CD4-positive, alpha-beta T cell treated with Interferon alpha-2 for 1 hour (primary cell): ENCODE measurements at regions not wholly inside any gene's neighbourhood (a gene's known extent, or its start where the extent isn't known, plus 50 kb on each side); places are given as distances from the start of the nearest gene placed in this dataset.

Experiments
- DNase-seq, 2 donors: peaks; one replicate each; pipeline ENCODE4 v3.0.0-alpha.2; 2020 to 2022

GRCh38 chr9:84129529-84129928 lies 148.9 kb downstream of the RMI1 start:
- no peak for DNase-seq

- no peak for DNase-seq
Observed at GRCh38 chr9:84136119-84136868, 155.7 kb downstream of the RMI1 start.

DNA sequence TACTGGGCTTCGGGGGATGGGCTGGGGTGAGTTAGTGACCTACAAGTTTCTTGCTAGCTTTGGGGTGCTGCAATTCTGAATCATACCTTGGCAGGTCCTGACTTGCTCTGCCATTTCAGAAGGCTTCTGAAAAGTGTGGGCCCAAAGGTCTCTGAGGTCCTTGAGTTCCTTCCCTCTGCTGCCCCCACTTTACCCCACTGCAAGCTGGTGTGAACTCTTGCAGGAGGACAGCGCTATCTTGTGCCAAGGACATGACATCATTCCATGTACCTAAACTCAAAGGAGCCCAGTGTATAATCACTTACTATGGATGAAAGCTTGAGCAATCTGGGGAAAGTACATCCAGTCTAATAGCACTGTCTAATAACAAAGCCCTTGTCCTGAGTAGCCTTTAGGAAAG lies 157.4 kb downstream of the RMI1 start:
- no peak for DNase-seq

DNA sequence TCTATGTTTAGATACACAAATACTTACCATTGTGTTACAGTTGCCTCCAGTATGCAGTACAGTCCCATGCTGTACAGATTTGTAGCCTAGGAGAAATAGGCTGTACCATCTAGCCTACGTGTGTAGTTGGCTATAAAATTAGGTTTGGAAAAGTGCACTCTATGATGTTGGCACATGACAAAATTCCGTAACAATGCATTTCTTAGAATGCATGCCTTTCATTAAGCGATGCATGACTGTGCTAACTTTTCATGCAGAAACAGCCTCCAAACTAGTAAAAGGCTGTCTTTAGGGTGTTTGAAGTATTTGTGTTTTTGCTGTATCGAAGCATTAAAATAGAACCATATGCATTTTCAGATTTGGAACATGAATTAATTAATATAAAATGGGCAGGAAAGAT lies 157.9 kb downstream of the RMI1 start:
- no peak for DNase-seq

GRCh38 chr9:84139296-84140070 lies 158.9 kb downstream of the RMI1 start:
- DNase-seq, result no peak

DNA sequence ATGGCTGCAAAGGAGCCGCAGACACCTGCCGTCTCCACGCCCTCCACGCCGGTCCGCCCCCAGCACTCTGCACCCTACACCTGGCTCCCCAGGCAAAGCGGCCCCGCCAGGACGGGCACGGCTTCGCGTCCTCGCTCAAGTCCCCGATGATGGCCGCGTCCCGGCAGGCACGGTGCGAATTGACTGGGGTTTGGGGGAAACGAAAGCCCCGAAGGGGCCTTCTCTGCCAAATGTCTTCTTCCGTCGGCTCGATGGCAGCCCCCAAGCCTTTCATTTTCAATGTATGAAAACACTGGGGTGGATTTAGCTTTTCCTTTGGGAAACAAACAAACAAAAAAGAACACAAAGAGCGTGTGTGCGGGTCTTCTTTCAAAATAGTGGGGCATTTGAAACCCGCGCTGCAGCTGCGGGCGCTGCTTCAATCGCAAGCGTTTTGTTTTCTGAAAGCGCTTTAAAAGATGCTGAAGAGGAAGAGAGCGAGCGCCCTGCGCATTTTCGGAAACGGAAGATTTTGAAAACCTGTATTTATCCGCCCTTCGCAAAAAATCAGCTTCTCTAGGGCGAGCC lies 160.0 kb downstream of the RMI1 start:
- peak in 1 of 2 donors; percentile 5 for DNase-seq

- DNase-seq, result no peak
Observed at GRCh38 chr9:84141741-84142370, 161.3 kb downstream of the RMI1 start.

DNA sequence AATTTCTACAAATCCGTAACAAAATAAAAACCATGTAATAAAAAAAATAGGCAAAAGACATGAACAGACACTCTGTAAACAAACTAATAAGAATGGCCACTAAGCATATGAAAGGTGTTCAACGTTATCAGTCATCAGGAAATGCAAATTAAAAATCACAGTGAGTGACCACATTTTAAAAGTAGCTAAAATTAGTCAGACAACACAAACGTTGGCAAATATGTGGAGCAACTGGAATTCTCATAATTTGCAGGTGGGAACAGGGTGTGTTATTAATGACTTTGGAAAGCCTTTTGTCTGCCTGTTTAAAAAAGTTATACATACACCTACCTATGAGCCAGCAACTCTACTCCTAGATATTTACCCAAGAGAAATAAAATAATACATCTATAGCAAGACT lies 164.4 kb downstream of the RMI1 start:
- DNase-seq, result no peak

- DNase-seq, result no peak
Observed at GRCh38 chr9:84145780-84146179, 165.2 kb downstream of the RMI1 start.

GRCh38 chr9:84146893-84147710 lies 166.5 kb downstream of the RMI1 start:
- DNase-seq, result no peak

- no peak for DNase-seq
Observed at GRCh38 chr9:84151236-84151635, 170.6 kb downstream of the RMI1 start.

- DNase-seq, result no peak
Observed at GRCh38 chr9:84151640-84152039, 171.0 kb downstream of the RMI1 start.

DNA sequence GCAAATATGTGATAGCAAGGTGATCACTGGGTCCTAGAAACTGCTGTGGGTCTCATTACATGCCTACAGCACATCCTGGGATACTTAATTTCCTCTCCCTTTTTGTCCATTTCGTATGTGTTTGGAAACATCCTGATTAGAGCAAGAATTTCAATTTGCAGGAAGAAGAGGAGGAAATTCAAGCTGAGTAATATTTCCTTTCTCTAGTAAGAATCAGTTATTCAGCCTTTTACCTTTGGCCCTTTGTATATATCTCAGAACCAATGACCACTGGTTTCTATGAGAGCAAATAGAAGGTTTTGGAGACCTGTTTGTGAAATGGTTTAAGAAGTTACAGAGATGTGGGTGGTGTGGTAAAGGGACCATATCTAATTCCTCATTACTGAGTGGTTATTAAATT lies 171.6 kb downstream of the RMI1 start:
- DNase-seq, result no peak

DNA sequence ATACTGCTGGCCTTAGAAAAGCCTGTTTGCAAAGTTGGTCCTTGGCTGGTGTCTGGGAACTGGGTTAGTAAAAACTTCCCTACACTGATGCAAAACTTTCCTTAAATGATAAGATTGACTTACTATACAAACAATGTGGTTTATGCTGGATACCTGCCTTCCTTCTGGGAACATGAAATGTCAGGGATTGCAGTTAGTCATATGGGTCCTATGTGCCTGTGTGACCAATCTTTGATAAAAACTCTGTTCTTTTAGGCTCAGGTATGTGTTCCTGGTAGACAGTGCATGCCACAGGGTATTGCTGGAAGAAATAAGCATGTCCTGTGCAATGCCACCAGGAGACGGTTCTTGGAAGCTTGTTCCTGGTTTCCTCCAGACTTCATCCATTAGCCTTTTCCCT lies 173.3 kb downstream of the RMI1 start:
- DNase-seq, result no peak

- DNase-seq, result no peak
Observed at GRCh38 chr9:84154320-84154719, 173.7 kb downstream of the RMI1 start.

DNA sequence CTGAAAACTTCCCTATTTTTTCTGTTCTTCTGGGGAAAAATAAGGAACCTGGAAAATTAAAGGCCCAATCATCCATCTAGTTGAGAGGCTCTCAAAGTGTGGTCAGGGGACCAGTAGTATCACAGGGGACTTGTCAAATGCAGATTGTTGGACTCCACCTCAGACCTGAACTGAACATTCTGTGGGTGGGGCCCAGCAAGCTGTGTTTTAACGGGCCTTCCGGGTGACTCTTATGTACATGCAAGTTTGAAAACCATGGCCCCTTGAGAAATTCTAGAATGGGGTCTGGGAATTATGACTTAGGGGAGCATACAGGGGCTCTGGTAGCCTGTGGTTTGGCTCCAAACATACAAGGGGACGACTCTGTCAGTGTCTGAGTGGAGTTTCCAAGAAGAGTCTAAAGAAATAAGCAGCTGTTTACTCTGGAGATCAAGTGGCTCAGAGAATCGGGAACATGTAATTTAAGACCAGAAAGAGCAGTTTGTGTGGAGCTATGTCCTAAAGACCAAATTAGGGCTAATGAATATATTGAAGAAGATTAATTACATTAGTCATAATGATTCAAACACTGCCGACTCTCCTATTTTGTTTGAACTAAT lies 177.4 kb downstream of the SLC28A3 start:
- no peak for DNase-seq

DNA sequence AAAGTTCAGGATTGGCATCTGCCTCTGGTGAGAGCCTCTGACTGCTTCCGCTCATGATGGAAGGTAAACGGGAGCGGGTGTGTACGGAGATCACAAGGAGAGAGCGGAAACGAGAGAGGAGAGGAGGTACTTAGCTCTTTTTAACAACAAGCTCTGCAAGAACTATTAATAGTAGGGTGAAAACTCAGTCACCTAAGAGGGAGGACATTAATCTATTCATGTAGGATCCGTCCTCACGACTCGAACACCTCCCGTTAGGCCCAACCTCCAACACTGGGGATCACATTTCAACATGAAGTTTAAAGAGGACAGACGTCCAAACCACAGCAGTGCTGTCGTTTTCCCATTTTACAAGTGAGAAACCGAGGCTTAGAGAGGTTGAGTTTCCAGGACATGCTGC lies 173.7 kb downstream of the SLC28A3 start:
- no peak for DNase-seq

DNA sequence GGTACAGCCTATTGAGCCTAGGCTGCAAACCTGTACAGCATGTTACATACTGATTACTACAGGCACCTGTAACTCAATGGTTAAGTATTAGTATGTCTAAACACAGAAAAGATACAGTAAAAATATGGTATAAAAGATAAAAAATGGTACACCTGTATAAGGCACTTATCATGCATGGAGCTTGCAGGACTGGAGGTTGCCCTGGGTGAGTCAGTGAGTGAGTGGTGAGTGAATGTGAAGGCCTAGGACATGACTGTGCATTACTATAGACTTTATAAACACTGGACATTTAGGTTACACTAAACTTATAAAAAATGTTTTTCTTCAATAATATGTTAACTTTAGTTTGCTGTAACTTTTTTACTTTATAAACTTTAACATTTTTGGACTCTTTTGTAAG lies 171.3 kb downstream of the SLC28A3 start:
- DNase-seq, result no peak

DNA sequence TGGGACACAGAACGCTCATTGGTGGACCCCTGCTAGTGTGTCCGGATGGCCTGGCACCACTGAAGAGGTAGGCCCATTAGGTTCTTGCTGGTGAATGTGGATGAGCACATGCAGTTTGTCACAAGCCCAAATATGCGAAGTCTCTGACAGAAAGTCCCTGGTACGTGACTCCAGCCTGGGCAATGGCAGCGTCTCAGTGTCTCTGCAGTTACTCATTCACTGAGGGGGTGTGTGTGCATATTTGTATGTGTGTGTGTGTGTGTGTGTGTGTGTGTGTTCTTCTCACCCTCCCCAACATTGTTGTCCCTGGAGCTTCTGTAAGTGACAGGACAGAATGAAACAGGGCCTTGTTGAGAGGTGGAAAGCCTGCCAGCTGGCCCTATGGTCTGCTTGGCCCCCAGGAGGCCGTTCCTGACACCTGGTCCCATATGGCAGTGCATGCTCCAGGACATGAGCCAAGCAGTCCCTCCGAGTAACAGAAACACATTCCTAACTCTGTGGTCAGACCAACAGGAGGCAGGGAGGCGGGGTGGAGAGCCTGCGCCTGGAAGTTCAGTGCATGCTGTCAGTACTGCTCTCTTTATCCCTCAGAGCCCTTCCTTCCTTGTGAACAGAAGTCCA lies 169.9 kb downstream of the SLC28A3 start:
- no peak for DNase-seq

- DNase-seq, result no peak
Observed at GRCh38 chr9:84173961-84174360, 166.6 kb downstream of the SLC28A3 start.

GRCh38 chr9:84174486-84174885 lies 166.1 kb downstream of the SLC28A3 start:
- no peak for DNase-seq

- DNase-seq, result no peak
Observed at GRCh38 chr9:84177407-84177806, 163.2 kb downstream of the SLC28A3 start.
